Memory B cell (primary cell): ENCODE measurements at regions not wholly inside any gene's neighbourhood (a gene's known extent, or its start where the extent isn't known, plus 50 kb on each side); places are given as distances from the start of the nearest gene placed in this dataset.

ENCODE experiments used
- ATAC-seq: fragments of 150-1000 bp; cut with Tn5 transposase; 2 replicates; pipeline ENCODE4 v1.10.0; 2021; ENCODE audit warnings: low read depth, mild to moderate bottlenecking, moderate library complexity
- DNase-seq, 2 donors: peaks; one replicate each; pipeline ENCODE4 v3.0.0; 2022; ENCODE audit warnings: low spot score in 2 of 2
- H3K27ac Mint-ChIP-seq: one replicate; pipeline ENCODE4 v1.8.0; 2022; ENCODE audit warnings: mild to moderate bottlenecking, moderate library complexity, mixed read lengths
- H3K27me3 Mint-ChIP-seq: one replicate; pipeline ENCODE4 v1.8.0; 2022; ENCODE audit warnings: mixed read lengths
- H3K36me3 Mint-ChIP-seq: one replicate; pipeline ENCODE4 v1.8.0; 2022; ENCODE audit warnings: mild to moderate bottlenecking, mixed read lengths
- H3K4me1 Mint-ChIP-seq: one replicate; pipeline ENCODE4 v1.8.0; 2022; ENCODE audit warnings: mixed read lengths
- H3K4me3 Mint-ChIP-seq: one replicate; pipeline ENCODE4 v1.8.0; 2022; ENCODE audit warnings: mild to moderate bottlenecking, moderate library complexity, mixed read lengths
- H3K9me3 Mint-ChIP-seq: one replicate; pipeline ENCODE4 v1.8.0; 2022; ENCODE audit warnings: mixed read lengths

DNA sequence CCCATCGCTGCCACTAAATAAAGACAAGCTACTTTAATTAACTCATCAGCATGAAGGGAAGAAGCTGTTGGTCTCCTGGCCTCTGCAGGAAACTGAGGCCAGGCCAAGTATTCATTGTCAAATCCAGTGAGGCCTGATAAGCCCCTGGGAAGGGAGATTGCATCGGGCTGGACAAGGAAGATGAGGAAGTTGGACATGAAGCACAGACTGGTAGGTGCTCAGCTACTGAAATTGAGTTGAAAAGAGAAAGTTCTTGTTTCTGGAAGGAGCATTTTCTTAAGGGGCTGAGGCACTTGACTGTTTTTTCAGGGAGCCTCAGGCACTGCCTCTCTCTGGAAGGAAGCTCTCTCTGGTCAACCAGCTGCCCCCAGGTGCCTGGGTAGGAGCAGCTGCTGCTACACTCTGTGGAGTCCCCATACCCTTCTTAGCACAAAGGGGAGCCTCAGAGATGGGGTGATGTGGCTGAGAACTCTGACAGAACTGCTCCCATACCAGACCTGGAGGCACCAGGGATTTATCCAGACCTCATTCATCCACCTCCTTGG is 90.3 kb upstream of the IKZF1 start:
- H3K4me3 Mint-ChIP-seq = no peak overlapping the region

DNA sequence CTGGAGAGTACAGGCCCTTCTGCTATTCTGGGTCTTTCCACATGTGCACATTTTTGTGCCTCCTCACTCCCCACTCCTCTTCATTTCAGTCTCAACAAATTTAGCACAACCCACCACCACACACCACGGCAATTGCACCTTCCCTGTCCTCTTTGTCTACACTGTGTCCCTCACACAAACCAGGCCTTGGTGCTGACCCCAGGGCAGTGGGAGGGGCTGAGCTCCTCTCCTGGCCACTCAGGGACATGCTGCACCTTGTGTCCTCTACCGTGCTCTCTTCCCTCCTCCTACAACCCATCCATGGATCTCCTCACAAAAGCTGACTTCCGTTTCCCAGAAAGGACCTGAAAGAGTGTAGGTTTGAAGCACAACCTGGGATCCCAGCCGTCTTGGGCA is 90.9 kb upstream of the IKZF1 start:
- Mint-ChIP-seq H3K4me3 (no peak overlapping the region), H3K27me3 (no peaks in the 10 kb centered on the region), H3K36me3 (no peaks in the 10 kb centered on the region), H3K9me3 (no peaks in the 10 kb centered on the region), H3K4me1 (peaks cover 27% of the 10 kb centered on the region), H3K27ac (no peak overlapping the region)
- ATAC-seq = no peak
- no peak for DNase-seq

More for the DNA sequence above, 90.3 kb upstream of the IKZF1 start:
- DNase-seq (no peak), ATAC-seq (no peak)
- H3K36me3 Mint-ChIP-seq = no peaks in the 10 kb centered on the region
- H3K27me3 Mint-ChIP-seq = no peaks in the 10 kb centered on the region
- H3K27ac Mint-ChIP-seq = no peak overlapping the region
- H3K9me3 Mint-ChIP-seq = no peaks in the 10 kb centered on the region
- H3K4me1 Mint-ChIP-seq = peaks cover 27% of the 10 kb centered on the region

DNA sequence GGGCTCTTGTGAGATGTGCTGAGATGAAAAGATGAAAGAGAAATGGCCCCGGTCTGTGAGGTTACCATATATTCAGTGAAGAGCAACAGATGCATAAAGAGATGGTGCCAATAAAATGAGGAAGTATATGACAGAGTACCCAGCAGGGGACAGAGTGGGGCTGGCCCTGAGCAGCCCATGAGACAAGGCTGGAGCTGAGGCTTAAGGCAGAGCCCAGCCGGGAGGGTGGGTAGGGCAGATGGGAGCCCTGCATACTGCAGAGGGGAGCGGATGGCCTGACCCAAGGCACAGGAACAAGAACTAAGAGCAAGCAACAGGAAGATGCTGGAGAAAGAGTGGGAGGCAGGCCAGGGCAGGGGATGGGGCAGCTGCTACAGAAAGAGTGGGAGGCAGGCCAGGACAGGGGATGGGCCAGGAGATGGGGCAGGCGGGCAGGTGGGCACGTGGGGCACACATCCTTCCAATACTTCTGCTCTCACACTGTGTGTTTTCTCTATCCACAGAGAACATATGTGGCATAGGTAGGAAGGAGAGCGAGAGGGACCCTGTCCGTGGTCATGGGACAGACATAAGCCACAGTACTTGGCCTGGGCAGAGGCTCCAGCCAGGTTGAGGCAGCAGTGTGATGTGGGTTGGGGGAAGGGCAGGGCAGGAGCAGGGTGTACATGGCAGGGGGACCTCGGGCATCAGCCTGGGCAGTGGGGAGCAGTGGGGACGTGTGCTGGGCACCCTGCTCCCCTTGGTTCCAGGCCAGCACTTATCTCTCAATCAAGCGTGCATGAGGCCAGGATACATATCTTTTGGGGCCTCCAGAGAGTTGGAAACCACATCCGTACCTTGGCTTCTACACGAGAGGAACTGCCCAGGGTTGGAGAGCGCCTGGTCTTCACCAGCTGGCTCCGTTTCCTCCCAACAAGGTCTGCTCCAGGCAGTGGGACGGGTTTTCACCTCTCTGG is 91.6 kb upstream of the IKZF1 start:
- ATAC-seq = peak; percentile 93
- peaks cover 27% of the 10 kb centered on the region for H3K4me1 Mint-ChIP-seq
- H3K27ac Mint-ChIP-seq = peak overlapping the region; percentile 22
- no peak overlapping the region for H3K4me3 Mint-ChIP-seq
- peak in 1 of 2 donors; percentile 14 for DNase-seq
- H3K36me3 Mint-ChIP-seq = no peaks in the 10 kb centered on the region
- no peaks in the 10 kb centered on the region for H3K9me3 Mint-ChIP-seq
- H3K27me3 Mint-ChIP-seq = no peaks in the 10 kb centered on the region

DNA sequence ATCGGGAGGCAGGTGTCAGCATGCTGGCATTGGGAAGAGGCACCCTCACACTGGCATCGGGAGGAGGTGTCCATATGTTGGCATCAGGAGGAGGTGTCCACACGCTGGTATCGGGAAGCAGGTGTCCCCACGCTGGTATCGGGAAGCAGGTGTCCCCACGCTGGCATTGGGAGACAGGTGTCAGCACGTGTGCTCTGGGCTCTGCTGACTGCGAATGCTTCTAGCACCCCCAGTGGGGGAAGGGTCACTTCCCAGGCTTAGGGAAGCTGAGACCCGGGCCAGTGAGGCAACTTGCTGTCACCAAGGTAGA is 92.5 kb upstream of the IKZF1 start:
- DNase-seq (no peak), ATAC-seq (no peak)
- H3K27me3 Mint-ChIP-seq = no peaks in the 10 kb centered on the region
- H3K4me1 Mint-ChIP-seq = peaks cover 27% of the 10 kb centered on the region
- no peak overlapping the region for H3K4me3 Mint-ChIP-seq
- no peaks in the 10 kb centered on the region for H3K36me3 Mint-ChIP-seq
- no peaks in the 10 kb centered on the region for H3K9me3 Mint-ChIP-seq
- H3K27ac Mint-ChIP-seq = peak overlapping the region; percentile 48

DNA sequence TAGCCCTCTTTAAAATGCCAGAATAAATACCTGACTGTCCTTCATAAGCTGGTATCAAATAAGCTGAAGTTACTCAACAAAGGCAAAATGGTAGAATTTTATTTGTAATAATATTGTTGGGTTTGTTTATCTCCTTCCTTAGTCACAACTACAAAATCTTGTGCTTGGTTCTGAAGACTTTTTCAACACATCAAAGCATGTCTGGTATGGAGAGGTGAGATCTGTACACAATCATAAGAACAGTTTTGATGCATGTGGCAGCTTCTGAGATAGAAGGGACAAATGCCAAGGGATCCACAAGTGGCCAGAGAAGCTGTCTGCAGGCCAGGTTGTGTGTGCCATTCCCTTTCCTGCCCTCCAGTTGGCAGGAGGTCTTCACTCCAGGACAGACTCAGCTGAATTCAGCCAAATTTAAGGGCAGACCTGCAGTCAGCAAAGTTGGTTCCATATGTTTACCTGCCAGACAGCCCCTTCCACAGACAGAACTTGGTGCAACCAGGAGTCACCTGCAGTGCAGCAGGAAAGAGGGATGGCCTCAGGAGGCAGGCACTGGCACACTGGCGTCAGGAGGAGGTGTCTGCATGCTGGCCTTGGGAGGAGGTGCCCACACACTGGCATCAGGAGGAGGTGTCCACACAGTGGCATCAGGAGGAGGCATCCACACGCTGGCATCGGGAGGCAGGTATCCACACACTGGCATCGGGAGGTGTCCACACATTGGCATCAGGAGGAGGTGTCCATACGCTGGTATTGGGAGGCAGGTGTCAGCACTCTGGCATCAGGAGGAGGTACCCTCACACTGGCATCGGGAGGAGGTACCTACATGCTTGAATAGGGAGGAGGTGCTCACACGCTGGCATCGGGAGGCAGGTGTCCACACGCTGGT is 93.1 kb upstream of the IKZF1 start:
- Mint-ChIP-seq H3K27ac (peak overlapping the region; percentile 48), H3K9me3 (no peaks in the 10 kb centered on the region), H3K27me3 (no peaks in the 10 kb centered on the region), H3K4me3 (peak overlapping the region; percentile 14), H3K4me1 (peaks cover 31% of the 10 kb centered on the region), H3K36me3 (no peaks in the 10 kb centered on the region)
- ATAC-seq = no peak
- no peak for DNase-seq

DNA sequence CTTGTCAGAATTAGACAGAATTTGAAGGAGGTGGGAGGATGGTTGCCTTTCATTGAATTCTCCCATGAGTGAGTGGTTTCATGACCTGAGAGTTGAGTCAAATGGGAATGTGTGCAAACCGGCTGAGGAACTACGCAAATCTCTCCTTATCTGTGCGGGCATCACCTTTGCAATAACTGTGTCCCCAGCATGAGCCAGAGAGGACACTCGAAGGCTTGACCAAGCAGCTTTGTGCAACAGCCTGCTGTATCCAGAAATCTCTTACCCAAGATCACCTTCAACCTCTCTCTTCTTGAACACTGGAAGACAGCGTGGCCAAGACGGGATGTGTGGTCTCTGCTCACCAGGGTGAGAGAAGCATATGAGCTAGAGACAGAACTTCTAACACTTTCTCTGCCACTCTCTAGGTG is 93.8 kb upstream of the IKZF1 start:
- DNase-seq (no peak), ATAC-seq (no peak)
- Mint-ChIP-seq H3K27ac (no peak overlapping the region), H3K36me3 (no peaks in the 10 kb centered on the region), H3K4me1 (peaks cover 38% of the 10 kb centered on the region), H3K9me3 (no peaks in the 10 kb centered on the region), H3K4me3 (no peak overlapping the region), H3K27me3 (no peaks in the 10 kb centered on the region)

DNA sequence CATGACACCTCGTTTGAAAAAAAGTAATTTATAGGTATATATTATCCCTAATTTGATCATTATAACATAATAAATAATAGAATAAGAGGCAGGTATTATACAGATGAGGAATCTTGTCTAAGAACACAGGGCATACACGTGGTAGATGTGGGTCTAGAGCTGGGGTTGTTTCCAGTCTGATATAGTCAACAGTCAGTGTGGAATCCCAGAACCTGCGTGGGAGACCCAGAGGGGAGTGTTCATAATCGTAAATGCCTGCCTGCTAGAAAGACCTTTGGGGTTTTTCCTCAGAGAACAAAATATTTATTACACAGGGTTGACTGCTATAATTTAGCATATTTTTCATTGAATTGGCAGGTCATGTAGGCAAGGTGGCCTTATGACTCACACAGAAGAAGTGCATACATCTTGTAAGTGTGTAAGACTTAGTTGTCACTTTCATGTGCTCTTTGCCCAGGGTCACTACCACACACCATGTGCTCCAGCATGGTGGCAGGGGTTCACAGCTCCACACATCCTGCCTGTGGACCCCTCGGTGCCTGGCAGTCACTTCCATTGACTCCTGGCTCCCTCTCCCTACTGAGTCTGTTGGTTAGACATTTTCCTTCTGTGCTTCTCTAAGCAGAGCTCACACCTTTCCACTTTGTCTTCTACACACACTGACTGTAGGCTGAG is 94.9 kb upstream of the IKZF1 start:
- Mint-ChIP-seq H3K9me3 (no peaks in the 10 kb centered on the region), H3K27ac (no peak overlapping the region), H3K27me3 (no peaks in the 10 kb centered on the region), H3K36me3 (no peaks in the 10 kb centered on the region), H3K4me1 (peaks cover 42% of the 10 kb centered on the region), H3K4me3 (no peak overlapping the region)
- ATAC-seq (no peak), DNase-seq (no peak)

DNA sequence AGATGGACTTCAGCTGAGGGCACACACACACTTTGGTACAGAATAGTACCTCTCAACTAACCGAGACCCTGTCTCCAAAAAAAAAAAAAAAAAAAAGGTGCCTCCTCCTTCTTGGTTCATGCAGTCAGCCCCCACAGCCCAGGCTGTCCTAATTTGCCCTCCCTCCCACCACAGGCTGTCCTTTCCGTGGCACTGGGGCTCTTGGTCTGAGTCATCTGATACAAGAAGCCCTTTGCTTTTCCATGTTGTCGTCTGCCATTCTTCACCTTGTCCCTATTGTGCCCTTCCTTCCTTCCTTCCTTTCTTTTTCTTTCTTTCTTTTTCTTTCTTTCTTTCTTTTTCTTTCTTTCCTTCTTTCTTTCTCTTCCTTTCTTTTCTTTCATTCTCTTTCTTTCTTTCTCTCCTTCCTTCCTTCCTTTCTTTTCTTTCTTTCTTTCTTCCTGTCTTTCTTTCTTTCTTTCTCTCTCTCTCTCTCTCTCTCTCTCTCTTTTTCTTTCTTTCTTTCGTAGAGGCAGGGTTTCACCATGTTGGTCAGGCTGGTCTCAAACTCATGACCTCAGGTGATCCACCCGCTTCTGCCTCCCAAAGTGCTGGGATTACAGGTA is 96.0 kb upstream of the IKZF1 start:
- H3K4me3 Mint-ChIP-seq = no peak overlapping the region
- ATAC-seq = no peak

DNA sequence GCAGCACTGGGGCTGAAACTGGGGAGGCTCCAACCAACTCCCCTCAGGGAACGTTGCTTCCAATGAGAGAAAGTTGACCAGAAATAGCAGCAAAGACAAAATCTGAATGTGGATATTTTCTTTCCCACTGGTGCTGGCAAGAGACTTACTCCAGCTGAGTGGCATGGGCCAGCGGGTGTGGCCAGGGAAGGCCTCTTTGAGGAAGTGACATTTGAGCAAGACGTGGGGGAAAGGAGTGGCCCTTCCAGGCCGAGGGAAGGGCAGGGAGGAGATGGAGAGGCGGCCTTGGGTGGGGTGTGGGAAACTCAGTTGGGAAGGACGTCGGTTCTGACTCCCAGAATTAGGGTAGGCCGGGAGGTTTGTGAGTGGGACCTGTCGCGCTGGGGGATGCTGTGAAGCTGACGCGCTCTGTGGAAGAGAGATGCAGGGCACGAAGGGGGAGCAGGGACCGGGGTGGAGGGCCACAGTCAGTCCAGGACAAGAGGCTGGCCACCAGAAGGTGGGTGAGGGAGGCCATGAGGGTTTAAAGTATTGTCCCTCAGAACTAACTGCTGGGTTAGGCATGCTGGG is 96.7 kb upstream of the IKZF1 start:
- no peaks in the 10 kb centered on the region for H3K36me3 Mint-ChIP-seq
- ATAC-seq = no peak
- no peak for DNase-seq
- no peaks in the 10 kb centered on the region for H3K27me3 Mint-ChIP-seq
- H3K4me3 Mint-ChIP-seq = no peak overlapping the region
- no peak overlapping the region for H3K27ac Mint-ChIP-seq
- no peaks in the 10 kb centered on the region for H3K9me3 Mint-ChIP-seq
- peaks cover 31% of the 10 kb centered on the region for H3K4me1 Mint-ChIP-seq

More for the DNA sequence above, 96.0 kb upstream of the IKZF1 start:
- no peaks in the 10 kb centered on the region for H3K36me3 Mint-ChIP-seq
- H3K27ac Mint-ChIP-seq = no peak overlapping the region
- H3K4me1 Mint-ChIP-seq = peaks cover 37% of the 10 kb centered on the region
- DNase-seq = no peak
- H3K9me3 Mint-ChIP-seq = no peaks in the 10 kb centered on the region
- H3K27me3 Mint-ChIP-seq = no peaks in the 10 kb centered on the region

DNA sequence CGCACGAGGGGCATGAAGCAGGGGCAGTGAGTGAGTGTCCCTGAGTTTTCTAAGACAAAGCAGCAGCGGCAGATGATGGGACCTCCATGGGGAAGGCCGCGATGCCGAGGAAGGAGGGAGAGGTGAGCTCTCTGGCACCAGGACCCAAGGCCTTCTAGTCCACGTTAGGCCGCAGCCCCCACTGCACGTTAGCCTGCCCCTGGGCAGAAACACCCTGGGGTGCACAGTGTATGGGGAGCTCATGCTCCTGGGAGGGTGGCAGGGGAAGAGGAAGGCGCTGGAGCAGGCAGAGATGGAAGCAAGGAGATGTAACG is 97.3 kb upstream of the IKZF1 start:
- Mint-ChIP-seq H3K27ac (no peak overlapping the region), H3K27me3 (no peaks in the 10 kb centered on the region), H3K4me3 (no peak overlapping the region), H3K9me3 (no peaks in the 10 kb centered on the region), H3K36me3 (no peaks in the 10 kb centered on the region), H3K4me1 (peaks cover 25% of the 10 kb centered on the region)
- no peak for DNase-seq
- no peak for ATAC-seq

DNA sequence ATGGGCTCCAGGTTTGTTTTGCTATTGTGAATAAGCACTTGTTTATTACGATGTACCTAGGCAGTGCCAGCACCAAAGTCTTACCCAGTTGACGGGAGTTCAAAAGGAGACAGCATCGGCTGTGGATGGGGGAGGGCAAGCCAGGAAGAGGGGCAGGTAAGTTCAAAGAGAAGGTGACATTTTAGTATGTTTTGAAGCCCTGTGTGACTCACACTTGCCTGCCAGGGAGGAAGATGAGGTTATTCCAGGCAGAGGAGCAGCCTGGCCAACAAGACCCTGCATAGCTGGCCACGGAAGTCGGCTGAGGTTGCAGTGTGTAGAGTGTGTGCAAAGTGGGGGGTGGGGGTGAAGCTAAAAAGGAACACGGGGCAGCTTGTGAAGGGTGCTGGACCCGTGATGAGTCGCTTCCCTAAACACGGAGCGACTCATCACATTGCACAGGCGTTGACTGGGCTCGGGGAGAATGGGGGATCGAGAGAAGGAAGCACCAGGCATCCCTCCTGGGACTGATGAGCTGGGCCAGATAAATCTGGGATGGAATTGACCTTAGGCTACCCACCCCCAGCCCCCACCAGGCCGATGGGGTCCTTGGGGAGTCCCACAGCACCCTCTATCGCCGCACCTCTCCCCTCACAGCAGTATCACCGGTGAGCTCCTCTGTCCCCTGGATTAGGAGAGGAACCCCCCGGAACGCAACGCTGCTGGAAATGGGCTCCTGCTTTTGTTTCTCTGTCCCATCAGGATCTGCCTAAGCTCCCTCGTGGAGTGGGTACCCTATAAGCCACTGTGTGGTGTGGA is 97.9 kb upstream of the IKZF1 start:
- Mint-ChIP-seq H3K9me3 (no peaks in the 10 kb centered on the region), H3K27ac (peak overlapping the region; percentile 19), H3K27me3 (no peaks in the 10 kb centered on the region), H3K4me1 (peaks cover 22% of the 10 kb centered on the region), H3K4me3 (no peak overlapping the region), H3K36me3 (no peaks in the 10 kb centered on the region)
- ATAC-seq (no peak), DNase-seq (no peak)

DNA sequence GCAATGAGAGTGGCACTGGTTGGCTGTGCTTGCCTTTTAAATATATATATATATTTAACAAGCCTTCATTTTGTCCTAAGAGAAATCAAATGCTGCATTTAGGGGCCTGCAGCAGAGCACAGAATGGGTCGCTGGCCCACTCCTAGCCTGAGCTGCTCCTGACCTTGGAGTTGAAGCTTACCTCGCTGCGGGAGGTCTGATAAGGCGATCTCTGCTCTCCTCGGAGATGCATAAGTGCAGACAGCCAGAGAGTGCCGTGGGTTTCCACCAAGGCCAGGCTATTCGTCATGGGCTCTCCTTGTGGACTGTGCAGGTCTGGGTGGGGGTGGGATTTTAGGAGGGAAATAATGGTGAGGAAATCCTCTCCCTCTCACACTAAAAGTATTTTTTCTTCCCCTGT is 99.5 kb upstream of the IKZF1 start:
- H3K4me1 Mint-ChIP-seq = peaks cover 15% of the 10 kb centered on the region
- H3K9me3 Mint-ChIP-seq = no peaks in the 10 kb centered on the region
- H3K27me3 Mint-ChIP-seq = peaks cover 1% of the 10 kb centered on the region
- ATAC-seq = peak; percentile 14
- DNase-seq = no peak
- no peaks in the 10 kb centered on the region for H3K36me3 Mint-ChIP-seq
- peak overlapping the region; percentile 58 for H3K27ac Mint-ChIP-seq
- H3K4me3 Mint-ChIP-seq = no peak overlapping the region

DNA sequence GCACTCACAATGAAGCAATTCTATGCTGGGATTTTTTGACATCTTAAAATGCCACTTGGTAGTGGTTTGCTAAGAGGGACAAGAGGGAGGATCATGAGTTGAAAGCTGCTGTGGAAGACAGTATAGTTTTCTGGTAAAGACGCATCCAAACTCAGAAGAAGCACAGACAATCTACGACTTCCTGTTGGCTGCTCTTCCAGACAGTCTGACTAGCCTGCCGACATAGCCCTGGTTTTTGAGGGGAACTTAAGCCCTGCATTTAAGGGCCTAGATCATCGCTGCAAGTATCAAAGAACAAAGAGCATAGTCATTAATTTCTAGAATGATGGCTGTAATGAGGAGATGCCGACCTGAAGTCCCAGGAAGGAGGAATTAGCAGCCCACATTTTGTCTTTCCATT is 99.9 kb upstream of the IKZF1 start:
- peaks cover 15% of the 10 kb centered on the region for H3K4me1 Mint-ChIP-seq
- no peaks in the 10 kb centered on the region for H3K36me3 Mint-ChIP-seq
- H3K27ac Mint-ChIP-seq = peak overlapping the region; percentile 58
- H3K4me3 Mint-ChIP-seq = no peak overlapping the region
- H3K9me3 Mint-ChIP-seq = no peaks in the 10 kb centered on the region
- peaks cover 1% of the 10 kb centered on the region for H3K27me3 Mint-ChIP-seq
- ATAC-seq (no peak), DNase-seq (no peak)
